Neural cell (in vitro differentiated cells): ENCODE measurements at regions not wholly inside any gene's neighbourhood (a gene's known extent, or its start where the extent isn't known, plus 50 kb on each side); places are given as distances from the start of the nearest gene placed in this dataset.

Source experiments
- H2AFZ ChIP-seq: fragments of 200-600, 300-800 bp; sonication (generic), shearing (Covaris generic); 2 replicates; pipeline ENCODE4 v1.6.0; 2014; ENCODE audit warnings: low read depth, mild to moderate bottlenecking, antibody characterized with exemption, low read length, moderate library complexity
- H3F3A ChIP-seq: fragments of 200-600 bp; shearing (Covaris generic); 2 replicates; pipeline ENCODE4 v1.6.1; 2016; ENCODE audit warnings: mild to moderate bottlenecking, moderate library complexity, mixed read lengths, antibody characterized with exemption, low read length; ENCODE audit not compliant: insufficient read depth, poor library complexity, severe bottlenecking
- H3K27ac ChIP-seq: fragments of 200-600, 300-800 bp; sonication (generic), shearing (Covaris generic); 2 replicates; pipeline ENCODE4 v1.5.1; 2014; ENCODE audit warnings: mild to moderate bottlenecking, low read length, moderate library complexity
- H3K27me3 ChIP-seq: fragments of 300-800, 200-600 bp; sonication (generic), shearing (Covaris generic); 2 replicates; pipeline ENCODE4 v1.6.0; 2014; ENCODE audit warnings: mild to moderate bottlenecking, low read depth, low read length, moderate library complexity; ENCODE audit not compliant: insufficient read depth
- H3K36me3 ChIP-seq: fragments of 300-800, 200-600 bp; sonication (generic), shearing (Covaris generic); 2 replicates; pipeline ENCODE4 v1.5.1; 2014; ENCODE audit warnings: mild to moderate bottlenecking, antibody characterized with exemption, low read length, moderate library complexity; ENCODE audit not compliant: insufficient read depth
- H3K4me2 ChIP-seq: fragments of 300-800, 200-600 bp; sonication (generic), shearing (Covaris generic); 2 replicates; pipeline ENCODE4 v1.6.0; 2014; ENCODE audit warnings: mild to moderate bottlenecking, low read length
- H3K4me3 ChIP-seq: fragments of 300-800, 200-600 bp; sonication (generic), shearing (Covaris generic); 2 replicates; pipeline ENCODE4 v1.5.1; 2014; ENCODE audit warnings: mild to moderate bottlenecking, low read length, moderate library complexity
- H3K79me2 ChIP-seq: fragments of 200-600 bp; shearing (Covaris generic); replicated peaks from 2 replicates; pipeline ENCODE4 v1.6.0; 2014; ENCODE audit warnings: mild to moderate bottlenecking, low read length, moderate library complexity; ENCODE audit not compliant: insufficient read depth
- H3K9ac ChIP-seq: fragments of 300-800, 200-600 bp; sonication (generic), shearing (Covaris generic); 2 replicates; pipeline ENCODE4 v1.6.1; 2016; ENCODE audit warnings: mild to moderate bottlenecking, low read length, mixed read lengths
- H3K9me2 ChIP-seq: fragments of 200-600 bp; shearing (Covaris generic); 2 replicates; pipeline ENCODE4 v1.6.1; 2016; ENCODE audit warnings: mild to moderate bottlenecking, low read length, mixed read lengths; ENCODE audit not compliant: insufficient read depth
- H3K9me3 ChIP-seq: fragments of 200-600, 300-800 bp; sonication (generic), shearing (Covaris generic); 2 replicates; pipeline ENCODE4 v1.6.1; 2016; ENCODE audit warnings: mild to moderate bottlenecking, mixed run types, low read length, moderate library complexity, mixed read lengths
- H4K20me1 ChIP-seq: fragments of 200-600 bp; shearing (Covaris generic); 2 replicates; pipeline ENCODE4 v1.6.1; 2016; ENCODE audit warnings: mild to moderate bottlenecking, mixed run types; ENCODE audit not compliant: insufficient read depth
- CTCF ChIP-seq: fragments of 450-650 bp; IDR thresholded peaks from 2 replicates; pipeline ENCODE4 v1.5.1; 2014; ENCODE audit warnings: antibody characterized with exemption, mild to moderate bottlenecking, moderate library complexity; ENCODE audit not compliant: poor library complexity, severe bottlenecking
- EP300 ChIP-seq: fragments of 450-650 bp; conservative IDR thresholded peaks from 2 replicates; pipeline ENCODE4 v1.6.1; 2014; ENCODE audit warnings: antibody characterized with exemption, mild to moderate bottlenecking, moderate library complexity; ENCODE audit not compliant: poor library complexity, severe bottlenecking
- EZH2 ChIP-seq: fragments of 200-600, 300-800 bp; shearing (Covaris generic), sonication (generic); IDR thresholded peaks from 2 replicates; pipeline ENCODE4 v1.6.1; 2014; ENCODE audit warnings: antibody characterized with exemption, low read length, borderline replicate concordance, mild to moderate bottlenecking; ENCODE audit not compliant: insufficient read depth, poor library complexity, severe bottlenecking
- MXI1 ChIP-seq: fragments of 450-650 bp; conservative IDR thresholded peaks from 2 replicates; pipeline ENCODE4 v1.6.1; 2014; ENCODE audit warnings: antibody characterized with exemption, mild to moderate bottlenecking; ENCODE audit not compliant: poor library complexity, severe bottlenecking
- POLR2AphosphoS5 ChIP-seq: IDR thresholded peaks from 2 replicates; pipeline ENCODE4 v1.6.1; 2012
- RAD21 ChIP-seq: fragments of 450-650 bp; conservative IDR thresholded peaks from 2 replicates; pipeline ENCODE4 v1.6.1; 2014; ENCODE audit warnings: antibody characterized with exemption, mild to moderate bottlenecking, moderate library complexity
- SMC3 ChIP-seq: fragments of 450-650 bp; conservative IDR thresholded peaks from 2 replicates; pipeline ENCODE4 v1.6.1; 2014; ENCODE audit warnings: antibody characterized with exemption, mild to moderate bottlenecking, moderate library complexity; ENCODE audit not compliant: poor library complexity
- TAF1 ChIP-seq: IDR thresholded peaks from 2 replicates; pipeline ENCODE4 v1.6.1; 2012; ENCODE audit warnings: low read depth
- TF ChIP-seq, protein P1 (sequence below): IDR thresholded peaks from 2 replicates; pipeline ENCODE4 v1.6.1; 2012; ENCODE audit warnings: borderline replicate concordance

DNA sequence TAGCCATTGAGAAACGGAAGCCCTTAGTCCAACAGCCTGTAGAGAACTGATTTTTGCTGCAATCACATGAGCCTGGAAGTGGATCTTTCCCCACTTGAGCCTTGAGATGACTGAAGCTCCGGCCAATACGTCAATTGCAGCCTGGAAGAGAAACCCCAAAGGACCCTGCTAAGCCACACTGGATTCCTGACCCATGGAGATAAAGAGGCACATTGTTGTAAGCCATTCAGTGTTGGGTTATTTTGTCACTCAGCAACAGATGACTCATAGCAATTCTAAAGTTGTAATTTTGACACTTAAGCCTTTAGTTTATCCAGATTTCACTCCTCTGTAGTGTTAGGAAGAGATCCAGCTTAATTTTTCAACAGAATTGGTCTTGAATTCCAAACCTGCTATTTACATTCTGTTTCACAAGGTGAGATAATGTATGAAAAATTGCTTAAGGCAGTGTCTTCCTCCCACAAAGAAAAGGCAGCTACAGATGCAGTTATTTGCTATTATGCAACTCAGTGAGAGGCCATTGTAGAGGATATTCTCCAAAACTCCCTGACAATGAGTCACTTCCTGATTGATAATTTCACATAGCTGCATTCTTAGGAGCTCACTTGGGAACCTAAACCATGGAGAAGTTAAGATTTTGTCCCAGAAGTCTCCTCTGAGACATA lies 59.4 kb upstream of the TSHZ3 start:
- Histone ChIP-seq H3K27ac (no peak overlapping the region), H2AFZ (no peak overlapping the region), H3K9me2 (no peaks in the 10 kb centered on the region), H3K79me2 (no peaks in the 10 kb centered on the region), H3K9me3 (no peaks in the 10 kb centered on the region), H4K20me1 (no peaks in the 10 kb centered on the region), H3K36me3 (no peaks in the 10 kb centered on the region), H3K9ac (no peak overlapping the region), H3F3A (no peaks in the 10 kb centered on the region), H3K4me3 (no peak overlapping the region), H3K27me3 (no peaks in the 10 kb centered on the region), H3K4me2 (no peak overlapping the region)
- no peak for TF ChIP-seq SMC3
- no peak for TF ChIP-seq EP300
- no peak for TF ChIP-seq CTCF
- TF ChIP-seq, protein P1, sequence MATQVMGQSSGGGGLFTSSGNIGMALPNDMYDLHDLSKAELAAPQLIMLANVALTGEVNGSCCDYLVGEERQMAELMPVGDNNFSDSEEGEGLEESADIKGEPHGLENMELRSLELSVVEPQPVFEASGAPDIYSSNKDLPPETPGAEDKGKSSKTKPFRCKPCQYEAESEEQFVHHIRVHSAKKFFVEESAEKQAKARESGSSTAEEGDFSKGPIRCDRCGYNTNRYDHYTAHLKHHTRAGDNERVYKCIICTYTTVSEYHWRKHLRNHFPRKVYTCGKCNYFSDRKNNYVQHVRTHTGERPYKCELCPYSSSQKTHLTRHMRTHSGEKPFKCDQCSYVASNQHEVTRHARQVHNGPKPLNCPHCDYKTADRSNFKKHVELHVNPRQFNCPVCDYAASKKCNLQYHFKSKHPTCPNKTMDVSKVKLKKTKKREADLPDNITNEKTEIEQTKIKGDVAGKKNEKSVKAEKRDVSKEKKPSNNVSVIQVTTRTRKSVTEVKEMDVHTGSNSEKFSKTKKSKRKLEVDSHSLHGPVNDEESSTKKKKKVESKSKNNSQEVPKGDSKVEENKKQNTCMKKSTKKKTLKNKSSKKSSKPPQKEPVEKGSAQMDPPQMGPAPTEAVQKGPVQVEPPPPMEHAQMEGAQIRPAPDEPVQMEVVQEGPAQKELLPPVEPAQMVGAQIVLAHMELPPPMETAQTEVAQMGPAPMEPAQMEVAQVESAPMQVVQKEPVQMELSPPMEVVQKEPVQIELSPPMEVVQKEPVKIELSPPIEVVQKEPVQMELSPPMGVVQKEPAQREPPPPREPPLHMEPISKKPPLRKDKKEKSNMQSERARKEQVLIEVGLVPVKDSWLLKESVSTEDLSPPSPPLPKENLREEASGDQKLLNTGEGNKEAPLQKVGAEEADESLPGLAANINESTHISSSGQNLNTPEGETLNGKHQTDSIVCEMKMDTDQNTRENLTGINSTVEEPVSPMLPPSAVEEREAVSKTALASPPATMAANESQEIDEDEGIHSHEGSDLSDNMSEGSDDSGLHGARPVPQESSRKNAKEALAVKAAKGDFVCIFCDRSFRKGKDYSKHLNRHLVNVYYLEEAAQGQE: no peak
- no peak for TF ChIP-seq EZH2
- no peak for TF ChIP-seq POLR2AphosphoS5

- H3K9ac ChIP-seq: no peak overlapping the region
- H3K79me2 ChIP-seq: no peaks in the 10 kb centered on the region
- no peak overlapping the region for H2AFZ ChIP-seq
- H3K9me3 ChIP-seq: no peaks in the 10 kb centered on the region
- no peak overlapping the region for H3K27ac ChIP-seq
- H3K4me2 ChIP-seq: no peak overlapping the region
- H3K27me3 ChIP-seq: no peaks in the 10 kb centered on the region
- H4K20me1 ChIP-seq: no peaks in the 10 kb centered on the region
- H3K9me2 ChIP-seq: no peaks in the 10 kb centered on the region
- H3F3A ChIP-seq: no peaks in the 10 kb centered on the region
- no peaks in the 10 kb centered on the region for H3K36me3 ChIP-seq
- TF ChIP-seq MXI1 (no peak), CTCF (no peak), SMC3 (no peak), POLR2AphosphoS5 (no peak), EZH2 (no peak), EP300 (no peak), TAF1 (no peak), RAD21 (no peak)
- TF ChIP-seq, protein P1: no peak
- no peak overlapping the region for H3K4me3 ChIP-seq
Observed at GRCh38 chr19:31413353-31413752, 64.1 kb upstream of the TSHZ3 start.
